PC-3 (cell line): ENCODE measurements at regions not wholly inside any gene's neighbourhood (a gene's known extent, or its start where the extent isn't known, plus 50 kb on each side); places are given as distances from the start of the nearest gene placed in this dataset.

Source experiments
- CTCF ChIP-seq: fragments of 300-600 bp; sonication (generic); conservative IDR thresholded peaks from 2 replicates; pipeline ENCODE4 v1.5.1; 2017; ENCODE audit warnings: antibody characterized with exemption, low read depth, mild to moderate bottlenecking, low read length
- EZH2 ChIP-seq: fragments of 300-600 bp; sonication (generic); IDR thresholded peaks from one replicate; pipeline ENCODE4 v1.6.1; 2017; ENCODE audit warnings: antibody characterized with exemption, mild to moderate bottlenecking, low read length; ENCODE audit not compliant: unreplicated experiment

- TF ChIP-seq EZH2 (no peak), CTCF (no peak)
These were observed 276.8 kb downstream of the PYDC2 start for GRCh38 chr3:191737742-191738141.
